ENCODE measurements at regions not wholly inside any gene's neighbourhood (a gene's known extent, or its start where the extent isn't known, plus 50 kb on each side); places are given as distances from the start of the nearest gene placed in this dataset.
"Not testable (repeated sequence)": the region's sequence is repeated elsewhere in the genome, so short reads cannot be mapped to it uniquely, and the experiment has no call there.

GRCh38 chr15:85253196-85253915 is 127.0 kb upstream of the AKAP13 start:
- H3K9me3 ChIP-seq (ENCODE audit: control insufficient read depth in 1 of 2, low read length in 2 of 2); H3K36me3 ChIP-seq (ENCODE audit: control insufficient read depth in 1 of 2, insufficient read depth in 2 of 2, low read length in 2 of 2); H3K27ac ChIP-seq (ENCODE audit: low read depth, low read length); H3K9ac ChIP-seq (ENCODE audit: low read depth in 1 of 2, low read length in 2 of 2); H3K4me1 ChIP-seq (ENCODE audit: control insufficient read depth in 1 of 2, insufficient read depth in 2 of 2, low read length in 2 of 2); H3K27me3 ChIP-seq (ENCODE audit: control insufficient read depth in 1 of 2, insufficient read depth in 2 of 2, low read length in 2 of 2); H3K4me3 ChIP-seq (ENCODE audit: low read depth in 1 of 2, low read length in 2 of 2): not testable (repeated sequence)

- H3K36me3 ChIP-seq (ENCODE audit: control insufficient read depth in 1 of 2, insufficient read depth in 2 of 2, low read length in 2 of 2); H3K4me1 ChIP-seq (ENCODE audit: control insufficient read depth in 1 of 2, insufficient read depth in 2 of 2, low read length in 2 of 2); H3K27ac ChIP-seq (ENCODE audit: low read depth, low read length); H3K9ac ChIP-seq (ENCODE audit: low read depth in 1 of 2, low read length in 2 of 2); H3K4me3 ChIP-seq (ENCODE audit: low read depth in 1 of 2, low read length in 2 of 2); H3K9me3 ChIP-seq (ENCODE audit: control insufficient read depth in 1 of 2, low read length in 2 of 2); H3K27me3 ChIP-seq (ENCODE audit: control insufficient read depth in 1 of 2, insufficient read depth in 2 of 2, low read length in 2 of 2): not testable (repeated sequence)
Observed at GRCh38 chr15:85254961-85255360, 125.4 kb upstream of the AKAP13 start.

- not testable (repeated sequence) for H3K4me3 ChIP-seq (ENCODE audit: low read depth in 1 of 2, low read length in 2 of 2); H3K9ac ChIP-seq (ENCODE audit: low read depth in 1 of 2, low read length in 2 of 2); H3K4me1 ChIP-seq (ENCODE audit: control insufficient read depth in 1 of 2, insufficient read depth in 2 of 2, low read length in 2 of 2); H3K36me3 ChIP-seq (ENCODE audit: control insufficient read depth in 1 of 2, insufficient read depth in 2 of 2, low read length in 2 of 2); H3K27me3 ChIP-seq (ENCODE audit: control insufficient read depth in 1 of 2, insufficient read depth in 2 of 2, low read length in 2 of 2); H3K27ac ChIP-seq (ENCODE audit: low read depth, low read length); H3K9me3 ChIP-seq (ENCODE audit: control insufficient read depth in 1 of 2, low read length in 2 of 2)
Observed at GRCh38 chr15:85255502-85255901, 124.9 kb upstream of the AKAP13 start.

- H3K9me3 ChIP-seq (ENCODE audit: control insufficient read depth in 1 of 2, low read length in 2 of 2); H3K4me3 ChIP-seq (ENCODE audit: low read depth in 1 of 2, low read length in 2 of 2); H3K27me3 ChIP-seq (ENCODE audit: control insufficient read depth in 1 of 2, insufficient read depth in 2 of 2, low read length in 2 of 2); H3K36me3 ChIP-seq (ENCODE audit: control insufficient read depth in 1 of 2, insufficient read depth in 2 of 2, low read length in 2 of 2); H3K9ac ChIP-seq (ENCODE audit: low read depth in 1 of 2, low read length in 2 of 2); H3K27ac ChIP-seq (ENCODE audit: low read depth, low read length); H3K4me1 ChIP-seq (ENCODE audit: control insufficient read depth in 1 of 2, insufficient read depth in 2 of 2, low read length in 2 of 2): not testable (repeated sequence)
Observed at GRCh38 chr15:85256009-85256997, 124.1 kb upstream of the AKAP13 start.

- not testable (repeated sequence) for H3K36me3 ChIP-seq (ENCODE audit: control insufficient read depth in 1 of 2, insufficient read depth in 2 of 2, low read length in 2 of 2); H3K4me1 ChIP-seq (ENCODE audit: control insufficient read depth in 1 of 2, insufficient read depth in 2 of 2, low read length in 2 of 2); H3K27ac ChIP-seq (ENCODE audit: low read depth, low read length); H3K27me3 ChIP-seq (ENCODE audit: control insufficient read depth in 1 of 2, insufficient read depth in 2 of 2, low read length in 2 of 2); H3K9ac ChIP-seq (ENCODE audit: low read depth in 1 of 2, low read length in 2 of 2); H3K9me3 ChIP-seq (ENCODE audit: control insufficient read depth in 1 of 2, low read length in 2 of 2); H3K4me3 ChIP-seq (ENCODE audit: low read depth in 1 of 2, low read length in 2 of 2)
Observed at GRCh38 chr15:85258062-85258445, 122.3 kb upstream of the AKAP13 start.

- H3K27me3 ChIP-seq (ENCODE audit: control insufficient read depth in 1 of 2, insufficient read depth in 2 of 2, low read length in 2 of 2); H3K9ac ChIP-seq (ENCODE audit: low read depth in 1 of 2, low read length in 2 of 2); H3K36me3 ChIP-seq (ENCODE audit: control insufficient read depth in 1 of 2, insufficient read depth in 2 of 2, low read length in 2 of 2); H3K9me3 ChIP-seq (ENCODE audit: control insufficient read depth in 1 of 2, low read length in 2 of 2); H3K4me1 ChIP-seq (ENCODE audit: control insufficient read depth in 1 of 2, insufficient read depth in 2 of 2, low read length in 2 of 2); H3K27ac ChIP-seq (ENCODE audit: low read depth, low read length); H3K4me3 ChIP-seq (ENCODE audit: low read depth in 1 of 2, low read length in 2 of 2): not testable (repeated sequence)
Observed at GRCh38 chr15:85258559-85259209, 121.7 kb upstream of the AKAP13 start.

GRCh38 chr15:85260526-85260925 is 119.9 kb upstream of the AKAP13 start:
- not testable (repeated sequence) for H3K9ac ChIP-seq (ENCODE audit: low read depth in 1 of 2, low read length in 2 of 2); H3K27ac ChIP-seq (ENCODE audit: low read depth, low read length); H3K4me3 ChIP-seq (ENCODE audit: low read depth in 1 of 2, low read length in 2 of 2); H3K9me3 ChIP-seq (ENCODE audit: control insufficient read depth in 1 of 2, low read length in 2 of 2); H3K4me1 ChIP-seq (ENCODE audit: control insufficient read depth in 1 of 2, insufficient read depth in 2 of 2, low read length in 2 of 2); H3K36me3 ChIP-seq (ENCODE audit: control insufficient read depth in 1 of 2, insufficient read depth in 2 of 2, low read length in 2 of 2); H3K27me3 ChIP-seq (ENCODE audit: control insufficient read depth in 1 of 2, insufficient read depth in 2 of 2, low read length in 2 of 2)

- H3K27me3 ChIP-seq (ENCODE audit: control insufficient read depth in 1 of 2, insufficient read depth in 2 of 2, low read length in 2 of 2); H3K4me1 ChIP-seq (ENCODE audit: control insufficient read depth in 1 of 2, insufficient read depth in 2 of 2, low read length in 2 of 2); H3K36me3 ChIP-seq (ENCODE audit: control insufficient read depth in 1 of 2, insufficient read depth in 2 of 2, low read length in 2 of 2); H3K4me3 ChIP-seq (ENCODE audit: low read depth in 1 of 2, low read length in 2 of 2); H3K9ac ChIP-seq (ENCODE audit: low read depth in 1 of 2, low read length in 2 of 2); H3K9me3 ChIP-seq (ENCODE audit: control insufficient read depth in 1 of 2, low read length in 2 of 2); H3K27ac ChIP-seq (ENCODE audit: low read depth, low read length): not testable (repeated sequence)
Observed at GRCh38 chr15:85262461-85263055, 117.8 kb upstream of the AKAP13 start.

- H3K27me3 ChIP-seq (ENCODE audit: control insufficient read depth in 1 of 2, insufficient read depth in 2 of 2, low read length in 2 of 2); H3K4me1 ChIP-seq (ENCODE audit: control insufficient read depth in 1 of 2, insufficient read depth in 2 of 2, low read length in 2 of 2); H3K9ac ChIP-seq (ENCODE audit: low read depth in 1 of 2, low read length in 2 of 2); H3K4me3 ChIP-seq (ENCODE audit: low read depth in 1 of 2, low read length in 2 of 2); H3K9me3 ChIP-seq (ENCODE audit: control insufficient read depth in 1 of 2, low read length in 2 of 2); H3K36me3 ChIP-seq (ENCODE audit: control insufficient read depth in 1 of 2, insufficient read depth in 2 of 2, low read length in 2 of 2); H3K27ac ChIP-seq (ENCODE audit: low read depth, low read length): not testable (repeated sequence)
Observed at GRCh38 chr15:85263842-85264440, 116.5 kb upstream of the AKAP13 start.

All from duodenal mucosa (tissue), 2 donors.